ENCODE measurements at regions not wholly inside any gene's neighbourhood (a gene's known extent, or its start where the extent isn't known, plus 50 kb on each side); places are given as distances from the start of the nearest gene placed in this dataset.
"Not testable (repeated sequence)": the region's sequence is repeated elsewhere in the genome, so short reads cannot be mapped to it uniquely, and the experiment has no call there.

GRCh38 chr7:138221388-138221787 is 145.1 kb downstream of the AKR1D1 start:
- not testable (repeated sequence) for DNase-seq

GRCh38 chr7:138223402-138223879 is 147.2 kb downstream of the AKR1D1 start:
- no peak for DNase-seq

DNA sequence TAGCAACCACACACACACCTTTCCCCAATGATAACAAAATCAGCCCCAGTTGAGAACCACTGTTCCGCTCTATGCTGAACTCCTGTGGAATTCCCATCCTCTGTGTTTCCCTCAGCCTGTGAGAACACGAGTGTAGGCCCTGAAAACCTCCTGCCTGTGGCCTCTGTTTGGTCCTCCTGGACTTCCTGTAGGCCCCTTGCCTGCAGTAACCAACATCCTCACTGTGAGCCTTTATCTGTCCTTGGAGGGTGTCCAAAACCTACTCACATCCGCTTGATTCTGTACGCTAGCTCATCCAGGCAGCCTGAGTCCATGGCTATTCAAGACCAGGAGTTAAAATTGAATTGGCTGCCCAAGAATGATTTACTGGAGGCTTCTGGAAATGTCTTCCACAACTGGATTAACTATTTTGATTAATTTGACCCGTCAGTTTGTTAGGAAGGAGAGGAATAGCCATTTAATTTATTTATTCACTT is 149.8 kb downstream of the AKR1D1 start:
- no peak for DNase-seq

GRCh38 chr7:138226745-138227279 is 150.6 kb downstream of the AKR1D1 start:
- DNase-seq = no peak

- no peak for DNase-seq
Observed at GRCh38 chr7:138228119-138228518, 151.9 kb downstream of the AKR1D1 start.

DNA sequence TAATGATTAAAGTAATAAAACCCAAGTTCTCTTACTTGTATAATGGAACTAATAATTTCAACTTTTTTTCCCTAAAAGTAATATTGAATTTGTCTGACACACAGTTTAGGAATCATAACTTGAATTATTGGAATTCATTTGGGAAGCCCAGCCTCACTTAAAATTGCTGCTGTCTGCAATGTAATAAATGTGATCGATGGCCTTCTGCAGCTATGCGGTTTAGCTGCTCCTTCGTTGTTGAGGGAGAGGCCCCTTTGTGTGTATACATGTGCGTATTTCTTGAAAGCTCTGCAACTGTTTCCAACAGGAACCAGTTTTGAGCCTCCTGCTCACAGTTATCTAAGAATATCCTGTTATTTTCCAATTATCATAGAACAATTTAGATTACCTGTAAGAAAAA is 152.5 kb downstream of the AKR1D1 start:
- no peak for DNase-seq

GRCh38 chr7:138233189-138233588 is 156.9 kb downstream of the AKR1D1 start:
- no peak for DNase-seq

DNA sequence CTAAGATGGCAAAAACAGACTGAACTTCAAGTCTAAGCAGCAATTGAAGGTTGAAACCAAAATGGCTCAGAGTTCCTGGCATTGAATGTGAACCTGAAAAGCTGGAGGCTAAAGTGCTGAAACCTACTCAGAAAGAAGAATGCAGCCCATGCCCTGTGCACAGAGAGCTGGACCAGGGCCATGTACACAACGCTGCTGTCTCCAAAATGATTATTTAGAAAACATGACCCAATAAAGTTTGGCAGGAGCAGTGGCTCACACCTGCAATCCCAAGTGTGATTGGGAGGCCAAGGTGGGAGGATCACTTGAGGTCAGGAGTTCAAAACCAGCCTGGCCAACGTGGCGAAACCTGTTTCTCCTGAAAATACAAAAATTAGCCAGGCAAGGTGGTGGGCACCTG is 158.9 kb downstream of the AKR1D1 start:
- no peak for DNase-seq

DNA sequence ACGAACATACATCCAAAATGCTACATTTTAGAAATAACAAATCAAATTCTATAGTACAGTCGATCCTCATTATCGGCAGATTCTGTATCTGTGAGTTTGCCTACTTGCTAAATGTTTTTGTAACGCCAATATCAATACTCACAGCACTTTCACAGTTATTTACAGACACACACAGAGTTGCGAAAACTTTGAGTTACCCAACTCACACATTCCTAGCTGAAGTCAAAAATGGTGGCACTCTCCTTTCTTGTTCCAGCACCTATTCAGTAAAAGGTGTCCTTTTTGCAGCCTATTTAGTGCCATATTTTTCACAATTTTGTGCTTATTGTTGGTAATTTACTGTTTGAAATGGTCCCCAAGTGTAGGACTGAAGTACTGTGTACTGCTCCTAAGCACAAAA is 161.7 kb downstream of the AKR1D1 start:
- no peak for DNase-seq

- DNase-seq = no peak
Observed at GRCh38 chr7:138238734-138239659, 162.7 kb downstream of the AKR1D1 start.

GRCh38 chr7:138243430-138243829 is 167.2 kb downstream of the AKR1D1 start:
- DNase-seq = peak; percentile 81

DNA sequence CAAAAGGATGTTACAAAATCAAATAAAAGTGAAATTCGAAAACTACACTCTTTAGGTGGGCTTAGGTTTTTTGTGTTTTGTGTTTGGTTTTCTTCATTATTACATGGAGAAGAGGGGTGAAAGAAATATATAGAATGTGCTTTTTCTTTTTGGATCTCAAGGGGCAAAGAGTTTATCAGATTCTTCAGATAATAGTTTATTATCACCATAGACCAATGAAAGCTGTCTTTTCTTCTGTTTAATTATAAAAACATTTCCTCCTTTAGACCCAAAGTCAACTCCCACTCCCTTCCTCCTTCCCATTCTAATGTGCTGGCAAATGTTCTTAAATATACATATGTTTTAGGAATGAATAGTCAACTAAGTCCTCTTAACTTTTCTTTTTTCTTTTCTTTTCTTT is 167.6 kb downstream of the AKR1D1 start:
- no peak for DNase-seq

GRCh38 chr7:138244606-138245005 is 168.3 kb downstream of the AKR1D1 start:
- no peak for DNase-seq

- no peak for DNase-seq
Observed at GRCh38 chr7:138245216-138245615, 169.0 kb downstream of the AKR1D1 start.

GRCh38 chr7:138245682-138246081 is 169.4 kb downstream of the AKR1D1 start:
- DNase-seq = no peak

DNA sequence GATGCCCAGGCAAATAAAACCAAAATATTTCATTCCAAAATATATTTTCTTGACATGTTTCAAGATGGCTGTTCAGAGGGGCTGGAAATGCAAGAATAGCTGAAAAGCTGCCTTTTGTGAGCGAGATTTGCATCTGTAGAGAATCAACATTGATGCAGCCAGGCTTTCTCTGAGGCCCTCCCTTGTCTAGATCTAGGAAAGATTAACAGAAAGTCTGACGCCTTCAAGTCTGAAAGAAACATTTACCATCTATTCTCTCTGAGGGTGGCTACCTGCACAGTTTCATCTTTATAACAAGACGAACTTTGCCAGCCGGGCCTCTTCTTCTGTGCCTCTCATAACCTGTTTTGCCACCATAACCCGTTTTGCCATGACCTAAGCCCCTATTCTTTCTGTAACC is 170.2 kb downstream of the AKR1D1 start:
- DNase-seq = no peak

GRCh38 chr7:138247081-138247480 is 170.8 kb downstream of the AKR1D1 start:
- no peak for DNase-seq

DNA sequence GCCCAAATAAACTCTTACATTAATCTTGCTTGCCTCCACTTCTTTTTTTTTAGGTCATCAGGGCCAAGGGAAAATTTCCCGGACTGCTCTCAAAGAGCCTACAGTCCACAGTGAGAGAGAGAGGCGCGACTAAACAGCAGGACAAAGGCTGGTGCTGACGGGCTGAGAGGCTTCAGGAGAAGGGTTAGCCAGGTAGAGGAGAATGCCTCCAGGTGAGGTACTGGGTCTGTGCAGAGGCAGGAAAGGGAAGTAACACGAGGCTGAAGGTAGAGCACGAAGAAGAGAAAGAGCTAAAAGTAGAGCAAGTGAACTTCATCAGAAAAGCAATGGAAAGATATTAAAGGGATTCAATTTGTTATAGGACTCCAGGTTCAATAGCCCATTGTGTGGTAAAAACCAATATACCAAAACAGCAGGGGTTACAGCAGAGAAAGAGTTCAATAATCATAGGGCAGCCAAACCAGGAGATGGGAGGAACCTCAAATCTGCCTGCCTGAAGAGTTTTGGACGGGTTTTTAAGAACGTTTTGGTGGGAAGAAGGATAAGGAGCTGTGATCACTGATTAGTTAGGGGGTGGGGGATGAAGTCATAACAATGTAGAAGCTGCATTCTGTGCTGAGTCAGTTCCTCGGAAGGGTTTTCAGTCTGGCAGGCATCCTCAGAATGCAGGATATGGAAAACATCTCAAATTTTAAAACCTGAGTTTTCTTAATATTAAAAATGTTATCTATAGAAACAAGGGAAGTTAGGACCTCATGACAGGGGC is 171.5 kb downstream of the AKR1D1 start:
- DNase-seq = no peak

- no peak for DNase-seq
Observed at GRCh38 chr7:138248609-138249008, 172.3 kb downstream of the AKR1D1 start.

GRCh38 chr7:138249975-138250374 is 173.7 kb downstream of the AKR1D1 start:
- no peak for DNase-seq

DNA sequence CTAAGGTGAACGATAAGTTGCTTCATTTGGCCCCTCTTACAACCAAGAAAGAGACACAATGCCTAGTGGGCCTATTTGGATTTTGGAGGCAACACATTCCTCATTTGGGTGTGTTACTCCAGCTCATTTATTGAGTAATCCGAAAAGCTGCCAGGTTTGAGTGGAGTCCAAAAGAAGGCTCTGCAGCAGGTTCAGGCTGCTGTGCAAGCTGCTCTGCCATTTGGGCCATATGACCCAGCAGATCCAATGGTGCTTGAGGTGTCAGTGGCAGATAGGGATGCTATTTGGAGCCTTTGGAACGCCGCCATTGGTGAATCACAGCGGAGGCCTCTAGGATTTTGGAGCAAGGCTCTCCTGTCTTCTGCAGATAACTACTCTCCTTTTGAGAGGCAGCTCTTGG is 176.4 kb downstream of the AKR1D1 start:
- not testable (repeated sequence) for DNase-seq

DNA sequence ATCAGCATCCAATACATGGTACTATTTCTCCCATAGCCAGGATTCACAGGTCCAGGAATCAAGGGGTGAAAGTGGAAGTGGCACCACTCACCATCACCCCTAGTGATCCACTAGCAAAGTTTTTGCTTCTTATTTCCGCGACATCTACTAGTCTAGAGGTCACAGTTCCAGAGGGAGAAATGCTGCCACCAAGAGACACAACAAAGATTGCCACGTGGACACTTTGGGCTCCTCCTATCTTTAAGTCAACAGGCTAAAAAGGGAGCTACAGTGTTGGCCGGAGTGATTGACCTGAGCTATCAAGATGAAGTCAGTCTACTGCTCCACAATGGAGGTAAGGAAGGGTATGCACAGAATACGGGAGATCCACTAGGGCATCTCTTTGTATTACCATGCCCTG is 178.2 kb downstream of the AKR1D1 start:
- no peak for DNase-seq

GRCh38 chr7:138257459-138258196 is 181.4 kb downstream of the AKR1D1 start:
- DNase-seq = no peak

All from NCI-H510A treated with DMSO at 0.1 percent for 48 hours (cell line).